ENCODE measurements at regions not wholly inside any gene's neighbourhood (a gene's known extent, or its start where the extent isn't known, plus 50 kb on each side); places are given as distances from the start of the nearest gene placed in this dataset.

- no peak for DNase-seq
Measured at GRCh38 chr1:56304975-56305374, 274.4 kb downstream of the PLPP3 start.

- DNase-seq = no peak
Measured at GRCh38 chr1:56303805-56304204, 275.6 kb downstream of the PLPP3 start.

- peak in 1 of 2 donors; percentile 13 for DNase-seq
Measured at GRCh38 chr1:56302878-56303277, 276.5 kb downstream of the PLPP3 start.

GRCh38 chr1:56301791-56302190, 277.6 kb downstream of the PLPP3 start:
- no peak for DNase-seq

GRCh38 chr1:56300836-56301235, 278.5 kb downstream of the PLPP3 start:
- no peak for DNase-seq

- DNase-seq = no peak
Measured at GRCh38 chr1:56298866-56299265, 280.5 kb downstream of the PLPP3 start.

- DNase-seq = no peak
Measured at GRCh38 chr1:56297904-56298303, 281.5 kb downstream of the PLPP3 start.

- no peak for DNase-seq
Measured at GRCh38 chr1:56297208-56297607, 282.2 kb downstream of the PLPP3 start.

GRCh38 chr1:56295949-56296929, 283.1 kb downstream of the PLPP3 start:
- no peak for DNase-seq

GRCh38 chr1:56291374-56291919, 287.9 kb downstream of the PLPP3 start:
- no peak for DNase-seq

- DNase-seq = no peak
Measured at GRCh38 chr1:56289260-56289659, 290.1 kb downstream of the PLPP3 start.

- DNase-seq = no peak
Measured at GRCh38 chr1:56287721-56288120, 291.6 kb downstream of the PLPP3 start.

GRCh38 chr1:56286956-56287355, 292.4 kb downstream of the PLPP3 start:
- peak; percentile 48 to 59 for DNase-seq

GRCh38 chr1:56286506-56286905, 292.9 kb downstream of the PLPP3 start:
- no peak for DNase-seq

GRCh38 chr1:56285554-56286402, 293.6 kb downstream of the PLPP3 start:
- DNase-seq = peak; percentile 20 to 27

GRCh38 chr1:56284928-56285327, 294.4 kb downstream of the PLPP3 start:
- no peak for DNase-seq

GRCh38 chr1:56278061-56278460, 301.3 kb downstream of the PLPP3 start:
- no peak for DNase-seq

GRCh38 chr1:56268519-56269140, 310.7 kb downstream of the PLPP3 start:
- no peak for DNase-seq

- DNase-seq = no peak
Measured at GRCh38 chr1:56267611-56268010, 311.8 kb downstream of the PLPP3 start.

- peak; percentile 51 to 58 for DNase-seq
Measured at GRCh38 chr1:56266359-56266758, 313.0 kb downstream of the PLPP3 start.

- no peak for DNase-seq
Measured at GRCh38 chr1:56265216-56265615, 314.1 kb downstream of the PLPP3 start.

- DNase-seq = no peak
Measured at GRCh38 chr1:56263908-56264307, 315.5 kb downstream of the PLPP3 start.

- DNase-seq = no peak
Measured at GRCh38 chr1:56258371-56258770, 321.0 kb downstream of the PLPP3 start.

All from inflammatory macrophage treated with lipopolysaccharide for 1 hour (primary cell).